HepG2 (cell line): ENCODE measurements at regions not wholly inside any gene's neighbourhood (a gene's known extent, or its start where the extent isn't known, plus 50 kb on each side); places are given as distances from the start of the nearest gene placed in this dataset.

Experiments
- KLF9 ChIP-seq: IDR thresholded peaks from 2 replicates; pipeline ENCODE4 v1.6.1; 2016; ENCODE audit warnings: low read depth
- RELA ChIP-seq: sonication (generic); formaldehyde crosslinking; IDR thresholded peaks from 2 replicates; pipeline ENCODE4 v1.4.0; 2020; ENCODE audit warnings: missing genetic modification reagents
- ZNF788 ChIP-seq: sonication (generic); formaldehyde crosslinking; IDR thresholded peaks from 2 replicates; pipeline ENCODE4 v1.5.0; 2020; ENCODE audit warnings: mild to moderate bottlenecking, missing genetic modification reagents, borderline replicate concordance
- TF ChIP-seq, protein P1 (sequence below): sonication (generic); formaldehyde crosslinking; IDR thresholded peaks from 2 replicates; pipeline ENCODE4 v1.4.0; 2020; ENCODE audit warnings: missing genetic modification reagents
- TF ChIP-seq, protein P2 (sequence below): sonication (generic); formaldehyde crosslinking; IDR thresholded peaks from 2 replicates; pipeline ENCODE4 v1.5.0; 2020; ENCODE audit warnings: mild to moderate bottlenecking, missing genetic modification reagents, moderate library complexity

DNA sequence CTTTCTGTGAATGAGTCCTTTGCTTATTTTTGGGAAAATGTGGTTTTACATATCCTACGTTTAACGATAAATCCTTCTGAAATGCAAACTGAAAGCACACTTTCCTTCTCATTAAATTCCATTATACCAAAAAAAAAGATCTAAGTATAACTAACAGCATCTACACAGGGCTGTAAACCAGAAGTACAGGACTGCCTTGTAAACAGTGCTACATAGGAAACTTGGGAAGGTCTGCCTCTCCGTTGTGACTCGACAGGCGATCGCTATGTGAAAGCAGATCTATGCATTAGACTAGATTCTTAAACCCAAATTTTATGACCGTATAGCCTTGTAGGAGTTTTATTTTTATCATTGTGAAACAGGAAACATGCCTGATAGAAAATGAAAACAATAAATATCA, 690.5 kb downstream of the ARHGAP15 start:
- TF ChIP-seq, protein P1, sequence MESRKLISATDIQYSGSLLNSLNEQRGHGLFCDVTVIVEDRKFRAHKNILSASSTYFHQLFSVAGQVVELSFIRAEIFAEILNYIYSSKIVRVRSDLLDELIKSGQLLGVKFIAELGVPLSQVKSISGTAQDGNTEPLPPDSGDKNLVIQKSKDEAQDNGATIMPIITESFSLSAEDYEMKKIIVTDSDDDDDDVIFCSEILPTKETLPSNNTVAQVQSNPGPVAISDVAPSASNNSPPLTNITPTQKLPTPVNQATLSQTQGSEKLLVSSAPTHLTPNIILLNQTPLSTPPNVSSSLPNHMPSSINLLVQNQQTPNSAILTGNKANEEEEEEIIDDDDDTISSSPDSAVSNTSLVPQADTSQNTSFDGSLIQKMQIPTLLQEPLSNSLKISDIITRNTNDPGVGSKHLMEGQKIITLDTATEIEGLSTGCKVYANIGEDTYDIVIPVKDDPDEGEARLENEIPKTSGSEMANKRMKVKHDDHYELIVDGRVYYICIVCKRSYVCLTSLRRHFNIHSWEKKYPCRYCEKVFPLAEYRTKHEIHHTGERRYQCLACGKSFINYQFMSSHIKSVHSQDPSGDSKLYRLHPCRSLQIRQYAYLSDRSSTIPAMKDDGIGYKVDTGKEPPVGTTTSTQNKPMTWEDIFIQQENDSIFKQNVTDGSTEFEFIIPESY (CRISPR knock-in tag) = no peak
- TF ChIP-seq ZNF788 (CRISPR knock-in tag) = no peak
- no peak for TF ChIP-seq RELA (CRISPR knock-in tag)
- TF ChIP-seq, protein P2, sequence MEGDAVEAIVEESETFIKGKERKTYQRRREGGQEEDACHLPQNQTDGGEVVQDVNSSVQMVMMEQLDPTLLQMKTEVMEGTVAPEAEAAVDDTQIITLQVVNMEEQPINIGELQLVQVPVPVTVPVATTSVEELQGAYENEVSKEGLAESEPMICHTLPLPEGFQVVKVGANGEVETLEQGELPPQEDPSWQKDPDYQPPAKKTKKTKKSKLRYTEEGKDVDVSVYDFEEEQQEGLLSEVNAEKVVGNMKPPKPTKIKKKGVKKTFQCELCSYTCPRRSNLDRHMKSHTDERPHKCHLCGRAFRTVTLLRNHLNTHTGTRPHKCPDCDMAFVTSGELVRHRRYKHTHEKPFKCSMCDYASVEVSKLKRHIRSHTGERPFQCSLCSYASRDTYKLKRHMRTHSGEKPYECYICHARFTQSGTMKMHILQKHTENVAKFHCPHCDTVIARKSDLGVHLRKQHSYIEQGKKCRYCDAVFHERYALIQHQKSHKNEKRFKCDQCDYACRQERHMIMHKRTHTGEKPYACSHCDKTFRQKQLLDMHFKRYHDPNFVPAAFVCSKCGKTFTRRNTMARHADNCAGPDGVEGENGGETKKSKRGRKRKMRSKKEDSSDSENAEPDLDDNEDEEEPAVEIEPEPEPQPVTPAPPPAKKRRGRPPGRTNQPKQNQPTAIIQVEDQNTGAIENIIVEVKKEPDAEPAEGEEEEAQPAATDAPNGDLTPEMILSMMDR (CRISPR knock-in tag) = no peak
- no peak for TF ChIP-seq KLF9 (CRISPR knock-in tag)
